ENCODE measurements at regions not wholly inside any gene's neighbourhood (a gene's known extent, or its start where the extent isn't known, plus 50 kb on each side); places are given as distances from the start of the nearest gene placed in this dataset.

DNA sequence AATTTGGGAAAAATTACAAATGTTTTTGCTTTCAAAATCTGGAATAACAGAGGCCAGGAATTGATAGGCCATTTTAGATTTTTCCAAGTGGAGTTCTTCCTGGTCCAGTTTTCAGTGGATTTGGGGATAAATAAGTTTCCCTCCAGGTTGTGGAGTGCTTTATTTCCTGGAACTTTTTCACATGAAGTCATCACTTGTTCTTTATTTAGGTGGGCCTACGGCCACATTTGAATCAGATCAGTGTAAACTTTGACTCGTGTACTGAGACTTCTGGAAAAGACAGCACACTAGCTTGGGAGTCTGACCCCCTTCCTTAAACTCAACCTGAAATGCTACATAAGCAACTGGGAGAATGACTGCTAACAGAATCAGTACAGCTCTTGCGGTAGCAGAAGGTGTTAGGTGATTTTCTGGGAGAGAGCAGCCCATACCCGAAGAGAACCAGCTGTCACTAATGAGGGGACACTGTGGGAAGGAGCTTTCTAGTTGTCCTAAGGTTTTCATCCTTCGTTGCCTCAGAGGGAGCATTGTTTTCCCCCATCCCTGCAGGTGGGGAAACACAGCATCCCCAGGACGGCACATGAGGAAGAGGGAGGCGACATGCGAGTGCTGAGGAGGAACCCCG, 235.2 kb upstream of the FAT1 start:
- TF ChIP-seq EP300 (IDR thresholded peaks at IDR 0.05) = no peak
- TF ChIP-seq, protein P1, sequence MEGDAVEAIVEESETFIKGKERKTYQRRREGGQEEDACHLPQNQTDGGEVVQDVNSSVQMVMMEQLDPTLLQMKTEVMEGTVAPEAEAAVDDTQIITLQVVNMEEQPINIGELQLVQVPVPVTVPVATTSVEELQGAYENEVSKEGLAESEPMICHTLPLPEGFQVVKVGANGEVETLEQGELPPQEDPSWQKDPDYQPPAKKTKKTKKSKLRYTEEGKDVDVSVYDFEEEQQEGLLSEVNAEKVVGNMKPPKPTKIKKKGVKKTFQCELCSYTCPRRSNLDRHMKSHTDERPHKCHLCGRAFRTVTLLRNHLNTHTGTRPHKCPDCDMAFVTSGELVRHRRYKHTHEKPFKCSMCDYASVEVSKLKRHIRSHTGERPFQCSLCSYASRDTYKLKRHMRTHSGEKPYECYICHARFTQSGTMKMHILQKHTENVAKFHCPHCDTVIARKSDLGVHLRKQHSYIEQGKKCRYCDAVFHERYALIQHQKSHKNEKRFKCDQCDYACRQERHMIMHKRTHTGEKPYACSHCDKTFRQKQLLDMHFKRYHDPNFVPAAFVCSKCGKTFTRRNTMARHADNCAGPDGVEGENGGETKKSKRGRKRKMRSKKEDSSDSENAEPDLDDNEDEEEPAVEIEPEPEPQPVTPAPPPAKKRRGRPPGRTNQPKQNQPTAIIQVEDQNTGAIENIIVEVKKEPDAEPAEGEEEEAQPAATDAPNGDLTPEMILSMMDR (IDR thresholded peaks at IDR 0.05) = no peak
